Stomach (tissue), 8 donors: ENCODE measurements at regions not wholly inside any gene's neighbourhood (a gene's known extent, or its start where the extent isn't known, plus 50 kb on each side); places are given as distances from the start of the nearest gene placed in this dataset.

ENCODE experiments used
- DNase-seq, 2 donors: peaks; one replicate each; pipeline versions ENCODE4 v3.0.0 to v3.0.0-alpha.2; 2013 to 2019
- H3K27ac ChIP-seq, 5 donors: fragments of 200-600 bp in 4 of 5; sonication (generic) in 4 of 5; one replicate each; pipeline ENCODE4 v1.5.1; 2013 to 2019; ENCODE audit warnings: mild to moderate bottlenecking in 1 of 5, moderate library complexity in 1 of 5
- H3K27me3 ChIP-seq, 3 donors: fragments of 200-600 bp; sonication (generic); one replicate each; pipeline ENCODE4 v1.5.1; 2017 to 2019; ENCODE audit warnings: mixed run types in 1 of 3
- H3K36me3 ChIP-seq, 4 donors: fragments of 200-600 bp; sonication (generic); 1 replicate in 3 of 4; 2 replicates in 1 of 4; pipeline ENCODE4 v1.5.1; 2016 to 2019
- H3K4me1 ChIP-seq, 4 donors: fragments of 200-600 bp; sonication (generic); one replicate each; pipeline ENCODE4 v1.5.1; 2016 to 2019
- H3K4me3 ChIP-seq, 4 donors: fragments of 200-600 bp; sonication (generic) in 3 of 4; one replicate each; pipeline ENCODE4 v1.5.1; 2016 to 2019; ENCODE audit warnings: mild to moderate bottlenecking in 1 of 4
- H3K9me3 ChIP-seq, 4 donors: fragments of 200-600 bp; sonication (generic); one replicate each; pipeline ENCODE4 v1.5.1; 2016 to 2019
- CTCF ChIP-seq, 7 experiments: fragments of 450-650 bp in 4 of 7; fragments of 200-600 bp in 3 of 7; sonication (generic) in 3 of 7; IDR thresholded peaks; one replicate each; pipeline ENCODE4 v1.5.1; 2016 to 2019; ENCODE audit warnings: antibody characterized with exemption in 7 of 7, control low read depth in 2 of 7, mild to moderate bottlenecking in 1 of 7
- EP300 ChIP-seq: sonication (generic); formaldehyde crosslinking; IDR thresholded peaks from one replicate; pipeline ENCODE4 v1.6.1; 2017; ENCODE audit warnings: antibody characterized with exemption
- POLR2A ChIP-seq, 4 donors: fragments of 450-650 bp; IDR thresholded peaks; one replicate each; pipeline ENCODE4 v1.6.1; 2016; ENCODE audit warnings: antibody characterized with exemption in 4 of 4, control low read depth in 2 of 4, mild to moderate bottlenecking in 1 of 4, moderate library complexity in 1 of 4
- POLR2AphosphoS5 ChIP-seq, 3 donors: sonication (generic); formaldehyde crosslinking; IDR thresholded peaks; one replicate each; pipeline ENCODE4 v1.6.1; 2016; ENCODE audit warnings: antibody characterized with exemption in 3 of 3
- WGBS, 5 donors: extraction: QIAGEN DNeasy Blood & Tissue Kit in 3 of 5; methylation state at CpG; one replicate each; pipeline versions ENCODE4 v1.1.5 to v1.1.7; 2013 to 2018; 5-methylcytosine and 5-hydroxymethylcytosine counted together
- intact Hi-C: fragments of 100-400 bp; cut with DNase I; formaldehyde crosslinking; loops from one replicate; pipeline ENCODE4 v1.15.1; 2023; ENCODE audit warnings: low total_unique reads
- donor health status: healthy with polysubstance abuse.
- donor health status: Bipolar disorder and iron deficiency.
- donor health status: healthy.

GRCh38 chr5:167050568-167051401, 1240.7 kb upstream of the WWC1 start:
- TF ChIP-seq POLR2AphosphoS5 (IDR thresholded peaks at IDR 0.05) (no peak), EP300 (no peak), POLR2A (IDR thresholded peaks at IDR 0.05) (no peak), CTCF (IDR thresholded peaks at IDR 0.05) (no peak)
- Histone ChIP-seq H3K4me1 (peaks cover 0 to 3% (median 0%) of the 10 kb centered on the region in 4 donors), H3K4me3 (no peak overlapping the region), H3K27ac (no peak overlapping the region), H3K27me3 (no peaks in the 10 kb centered on the region), H3K9me3 (no peaks in the 10 kb centered on the region), H3K36me3 (no peaks in the 10 kb centered on the region)
- no peak for DNase-seq
- 45 to 70% (median 54%) methylated on average over 8 of the region's 8 CpGs for WGBS, 5 donors
- intact Hi-C loops = no loop called here

- Histone ChIP-seq H3K27ac (no peak overlapping the region), H3K36me3 (no peaks in the 10 kb centered on the region), H3K27me3 (no peaks in the 10 kb centered on the region), H3K4me3 (no peak overlapping the region), H3K4me1 (peaks cover 0 to 3% (median 0%) of the 10 kb centered on the region in 4 donors), H3K9me3 (no peaks in the 10 kb centered on the region)
- intact Hi-C loops = no loop called here
- WGBS, 5 donors = 31 to 62% (median 43%) methylated on average over 7 of the region's 7 CpGs
- TF ChIP-seq CTCF (IDR thresholded peaks at IDR 0.05) (no peak), POLR2AphosphoS5 (IDR thresholded peaks at IDR 0.05) (no peak), POLR2A (IDR thresholded peaks at IDR 0.05) (no peak), EP300 (no peak)
- no peak for DNase-seq
Measured at GRCh38 chr5:167051402-167051768, 1240.1 kb upstream of the WWC1 start.

DNA sequence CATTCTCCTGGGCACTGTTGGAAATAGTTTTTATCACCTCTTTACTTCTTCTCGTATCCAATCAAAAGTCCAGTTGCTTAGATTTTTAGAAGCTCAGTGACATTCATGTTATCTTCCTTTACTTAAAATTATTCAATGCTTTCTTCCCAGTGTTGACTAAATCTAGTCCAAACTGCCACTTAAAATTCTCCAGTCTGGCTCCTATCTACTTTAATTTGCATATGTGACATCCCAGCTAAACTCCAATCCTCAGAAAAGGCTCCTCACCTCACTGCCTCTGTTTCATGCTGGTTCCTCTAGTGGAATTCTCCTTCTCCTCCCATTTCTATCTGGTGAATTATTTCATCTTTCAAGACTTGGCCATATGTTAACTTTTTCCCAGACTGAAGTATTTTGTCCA, 1238.7 kb upstream of the WWC1 start:
- no peak overlapping the region for H3K4me3 ChIP-seq
- no peak for DNase-seq
- TF ChIP-seq POLR2AphosphoS5 (IDR thresholded peaks at IDR 0.05) (no peak), EP300 (no peak), CTCF (IDR thresholded peaks at IDR 0.05) (no peak), POLR2A (IDR thresholded peaks at IDR 0.05) (no peak)
- no peaks in the 10 kb centered on the region for H3K36me3 ChIP-seq
- intact Hi-C loops = no loop called here
- H3K4me1 ChIP-seq = peaks cover 0 to 10% (median 2%) of the 10 kb centered on the region in 4 donors
- 67 to 85% (median 69%) methylated on average over 1 of the region's 1 CpG for WGBS, 5 donors
- no peaks in the 10 kb centered on the region for H3K9me3 ChIP-seq
- H3K27me3 ChIP-seq = no peaks in the 10 kb centered on the region
- no peak overlapping the region for H3K27ac ChIP-seq

DNA sequence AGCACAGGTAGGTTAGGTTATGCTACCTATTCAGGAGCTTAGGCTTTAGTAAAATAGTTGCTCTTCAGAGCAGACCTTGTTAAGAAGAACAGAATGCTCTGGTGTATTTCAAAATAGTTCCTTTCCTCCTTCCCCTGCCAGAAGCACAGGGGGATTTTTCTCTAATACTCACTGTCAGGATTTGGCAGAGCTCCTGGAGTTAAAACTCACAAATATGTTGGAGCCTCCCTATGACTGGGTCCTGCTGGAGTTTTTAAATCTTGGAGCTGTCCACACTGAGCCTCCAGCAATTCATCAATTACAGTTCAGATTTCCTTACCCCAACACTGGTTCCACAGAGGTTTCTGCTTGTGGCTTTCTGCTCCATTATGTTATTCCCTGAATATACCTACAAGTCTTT, 1233.8 kb upstream of the WWC1 start:
- no peak for TF ChIP-seq POLR2A (IDR thresholded peaks at IDR 0.05)
- TF ChIP-seq CTCF (IDR thresholded peaks at IDR 0.05) = no peak
- TF ChIP-seq EP300 = no peak
- no peak for TF ChIP-seq POLR2AphosphoS5 (IDR thresholded peaks at IDR 0.05)
- H3K27me3 ChIP-seq = no peaks in the 10 kb centered on the region
- H3K4me1 ChIP-seq = peaks cover 0 to 19% (median 0%) of the 10 kb centered on the region in 4 donors
- H3K36me3 ChIP-seq = no peaks in the 10 kb centered on the region
- intact Hi-C loops = no loop called here
- DNase-seq = peak in 1 of 2 donors; percentile 74
- no peaks in the 10 kb centered on the region for H3K9me3 ChIP-seq
- no peak overlapping the region for H3K27ac ChIP-seq
- no peak overlapping the region for H3K4me3 ChIP-seq
